NCI-H748 (cell line): ENCODE measurements at regions not wholly inside any gene's neighbourhood (a gene's known extent, or its start where the extent isn't known, plus 50 kb on each side); places are given as distances from the start of the nearest gene placed in this dataset.

Experiments
- DNase-seq: peaks from one replicate; lab custom pipeline; 2025; ENCODE audit not compliant: unreplicated experiment; lab: John Stamatoyannopoulos, UW

DNA sequence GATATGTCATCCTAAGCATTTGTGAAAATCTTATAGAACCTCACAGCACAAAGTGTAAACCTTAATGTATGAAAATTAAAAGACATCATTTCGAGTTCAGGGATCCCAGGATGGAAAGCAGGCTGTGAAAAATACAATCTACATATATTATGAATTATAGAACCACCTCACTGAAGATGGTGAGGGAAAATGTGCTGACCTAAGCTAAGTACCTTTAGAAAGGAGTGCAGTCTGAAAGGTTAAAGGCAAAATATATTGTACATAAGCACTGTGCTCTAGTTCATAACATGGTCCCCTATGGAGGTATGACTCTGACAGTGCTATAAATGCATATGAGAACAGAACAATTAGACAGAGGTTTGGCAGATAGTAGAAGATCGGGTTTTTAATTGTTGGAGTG lies 368.6 kb downstream of the TMA16 start:
- DNase-seq = no peak

DNA sequence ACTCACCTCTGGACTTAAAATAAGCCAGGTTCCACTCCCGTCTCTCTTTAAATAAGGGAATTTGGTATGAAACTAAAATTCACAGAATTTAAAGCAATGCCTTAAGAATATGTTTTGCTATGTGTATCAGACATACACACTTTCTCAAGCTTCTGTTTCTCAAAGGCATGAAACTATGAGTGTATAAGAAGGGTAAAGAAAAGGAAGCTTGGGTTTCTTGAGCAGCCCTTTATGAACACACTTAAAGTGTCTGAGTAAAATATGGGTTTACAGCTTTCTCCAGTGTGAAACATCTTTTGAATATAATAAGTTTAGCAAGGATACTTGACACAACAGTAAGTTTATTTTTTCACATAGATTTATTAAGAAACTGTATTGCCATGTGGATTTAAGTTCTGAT lies 370.5 kb downstream of the TMA16 start:
- no peak for DNase-seq

DNA sequence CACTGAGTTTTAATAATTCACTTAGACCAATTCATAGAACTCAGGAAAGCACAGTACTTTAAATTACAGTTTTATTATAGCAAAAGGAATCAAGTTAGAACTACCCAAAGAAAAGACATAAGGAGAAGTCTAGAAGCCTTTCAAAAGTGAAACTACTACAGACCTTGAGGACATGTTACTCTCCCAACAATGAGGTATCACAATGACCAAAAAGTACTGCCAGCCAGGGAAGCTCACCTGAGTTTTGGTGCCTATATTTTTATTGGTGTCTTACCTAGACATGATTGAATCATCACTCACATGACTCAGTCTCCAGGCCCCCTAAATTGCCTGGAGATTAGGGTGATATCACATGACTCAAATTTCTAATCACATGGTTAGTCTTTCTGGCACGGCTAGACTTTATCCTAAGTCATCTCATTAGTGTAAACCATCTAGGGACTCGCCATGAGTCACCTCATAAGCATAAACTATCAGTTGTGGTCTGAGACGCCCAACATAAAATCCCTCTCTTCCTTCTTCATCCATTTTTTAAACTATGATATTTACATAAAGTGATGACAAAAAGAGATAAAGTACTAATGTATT lies 372.3 kb downstream of the TMA16 start:
- DNase-seq = no peak

DNA sequence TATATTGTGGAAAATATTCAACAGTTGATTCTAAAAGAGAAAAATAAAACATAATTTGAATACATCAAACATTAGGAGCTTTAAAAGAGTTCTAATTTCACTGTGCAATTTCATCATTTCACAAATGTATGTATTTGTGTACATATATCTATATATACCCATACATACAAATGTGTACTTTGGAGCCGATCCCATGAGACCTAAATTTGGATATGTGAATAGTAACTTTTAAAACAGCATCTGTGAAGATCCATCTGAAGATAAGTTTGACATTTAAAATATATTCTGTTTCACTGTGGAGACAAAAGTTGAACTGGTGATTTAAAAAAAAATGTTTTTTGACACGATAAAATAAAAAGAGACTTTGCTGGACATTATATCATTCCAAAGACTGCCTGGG lies 374.0 kb downstream of the TMA16 start:
- DNase-seq = no peak

DNA sequence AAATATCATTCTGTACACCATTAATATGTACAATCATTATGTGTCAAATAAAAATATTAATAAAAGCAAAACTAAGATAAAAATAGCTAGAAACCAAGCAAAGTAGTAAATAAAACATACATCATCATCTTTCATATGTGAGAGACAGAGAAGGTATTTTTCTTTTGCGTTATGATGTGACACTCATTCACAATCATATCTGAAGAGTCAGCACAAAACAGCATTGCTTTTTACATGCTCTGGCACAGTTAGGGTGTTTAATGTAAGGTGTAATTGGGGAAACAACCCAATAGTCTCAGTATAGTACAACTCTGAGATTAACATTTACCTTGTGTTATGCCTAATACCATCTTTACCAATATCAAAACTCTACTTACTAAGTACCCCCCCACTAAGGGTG lies 376.6 kb downstream of the TMA16 start:
- no peak for DNase-seq

DNA sequence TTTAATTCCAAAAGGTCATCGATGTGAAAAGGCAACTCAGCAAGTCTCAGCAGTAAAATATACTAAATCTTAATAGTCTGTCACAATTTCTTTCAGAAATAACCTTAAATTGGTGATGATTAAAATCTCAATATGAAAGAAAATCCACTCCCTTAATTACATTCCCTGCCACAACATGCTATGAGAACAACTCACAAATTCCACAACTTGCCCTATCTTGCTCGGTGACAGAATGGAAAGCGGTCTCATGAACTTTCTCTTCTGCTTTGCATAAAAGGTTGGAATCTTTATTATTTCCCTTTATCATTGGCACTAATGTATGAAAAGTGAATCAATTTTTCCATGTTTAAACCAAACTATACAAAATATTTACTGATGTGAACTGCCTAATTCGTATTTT lies 380.8 kb downstream of the TMA16 start:
- DNase-seq = no peak

DNA sequence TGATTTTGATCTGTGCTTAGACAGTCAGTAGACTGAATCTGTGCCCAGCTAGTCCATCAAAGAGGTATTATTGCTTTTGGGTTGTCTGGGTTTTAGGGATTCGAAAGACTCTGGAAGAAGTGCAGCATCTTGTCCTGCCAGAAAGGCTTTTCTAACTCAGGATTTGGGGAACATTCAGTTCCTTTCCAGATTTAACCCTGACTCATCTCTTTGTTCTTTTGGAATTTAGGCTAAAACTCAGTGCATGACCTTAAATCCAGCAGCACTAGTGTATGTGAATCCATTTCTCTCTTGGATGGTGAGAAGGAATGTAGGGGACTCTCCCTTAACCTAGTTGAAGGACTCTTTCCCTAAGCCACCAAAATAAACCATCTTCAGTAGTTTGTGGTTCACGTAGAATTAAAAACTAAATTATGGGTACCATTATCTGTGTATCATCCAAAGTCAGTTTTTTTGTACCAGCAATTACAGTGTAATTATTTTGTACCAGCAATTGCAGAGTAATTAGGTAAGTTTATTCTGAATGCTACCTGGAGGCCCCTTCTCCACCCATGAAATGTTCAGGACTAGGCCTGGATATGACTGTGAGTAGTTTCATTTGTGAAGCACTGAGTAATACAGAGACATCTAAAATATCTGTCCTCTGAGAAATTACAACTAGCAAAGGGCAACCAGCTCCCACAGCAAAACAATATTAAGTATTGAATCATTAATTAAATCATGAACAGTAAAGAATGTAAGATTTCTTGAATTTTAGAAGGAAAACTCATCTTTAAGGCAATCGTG lies 384.0 kb downstream of the TMA16 start:
- DNase-seq = no peak

DNA sequence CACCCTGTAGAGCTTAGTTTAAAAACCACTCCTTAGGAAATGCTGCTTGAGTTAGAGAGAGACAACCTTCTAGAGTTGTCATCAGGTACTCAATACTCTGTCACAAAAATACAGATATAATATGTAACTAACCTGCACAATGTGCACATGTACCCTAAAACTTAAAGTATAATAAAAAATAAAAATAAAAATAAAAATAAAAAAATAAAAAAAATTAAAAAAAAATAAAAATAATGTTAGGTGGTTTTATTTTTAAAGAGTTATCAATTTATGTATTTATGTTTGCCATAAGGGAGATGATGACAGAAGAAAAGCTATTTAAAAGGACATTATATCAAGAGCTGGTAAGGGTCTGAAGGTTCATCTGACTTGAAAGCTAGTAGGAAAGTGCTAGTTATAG lies 397.9 kb downstream of the TMA16 start:
- no peak for DNase-seq

DNA sequence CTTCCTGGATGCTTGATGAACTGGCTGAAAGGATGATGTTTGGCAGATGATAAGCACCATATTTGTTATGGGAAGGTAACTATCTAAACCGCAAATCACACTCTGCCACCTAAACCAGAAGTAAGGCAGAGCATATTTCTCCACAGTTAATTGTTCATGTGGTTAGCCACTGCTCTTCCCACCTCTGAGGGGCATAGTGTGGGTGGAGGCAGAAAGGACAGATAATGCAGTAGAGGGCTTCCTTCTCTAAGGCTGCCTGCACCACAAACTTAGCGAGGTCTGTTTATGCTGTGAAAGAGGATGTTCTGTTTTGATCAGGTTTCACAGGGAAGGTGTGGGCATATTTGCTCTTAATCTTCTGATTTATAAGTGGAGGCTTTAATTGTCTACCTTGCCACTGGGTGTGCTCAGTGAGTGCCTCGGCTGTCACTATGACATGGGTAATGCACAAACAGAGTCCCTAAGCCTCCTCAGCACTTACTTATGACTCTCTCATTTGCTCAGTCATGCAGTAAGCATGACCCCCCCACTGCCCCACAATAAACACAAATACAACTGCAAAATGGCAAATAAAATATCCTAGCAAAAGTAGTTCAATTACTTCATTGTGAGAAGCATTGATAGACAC lies 401.0 kb downstream of the TMA16 start:
- DNase-seq = peak; percentile 56

DNA sequence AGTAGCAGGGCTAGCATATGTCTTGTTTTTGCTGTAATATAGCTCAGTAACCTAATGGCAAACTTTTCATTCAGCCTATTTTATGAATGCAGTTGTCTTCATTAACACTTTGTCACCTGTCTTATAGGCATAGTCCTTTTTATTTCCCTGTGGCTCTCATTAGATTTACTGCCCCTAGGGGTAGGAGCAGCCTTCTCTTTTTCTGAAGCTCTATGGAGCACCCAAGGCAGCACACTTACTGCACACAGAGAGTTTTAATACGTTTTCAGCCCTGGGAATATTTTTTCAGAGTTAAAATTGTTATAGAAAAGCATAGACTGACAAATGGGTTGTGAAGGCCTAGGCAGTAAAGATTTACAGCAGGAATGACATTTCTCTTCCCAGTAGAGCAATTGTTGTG lies 406.8 kb downstream of the TMA16 start:
- DNase-seq = no peak

DNA sequence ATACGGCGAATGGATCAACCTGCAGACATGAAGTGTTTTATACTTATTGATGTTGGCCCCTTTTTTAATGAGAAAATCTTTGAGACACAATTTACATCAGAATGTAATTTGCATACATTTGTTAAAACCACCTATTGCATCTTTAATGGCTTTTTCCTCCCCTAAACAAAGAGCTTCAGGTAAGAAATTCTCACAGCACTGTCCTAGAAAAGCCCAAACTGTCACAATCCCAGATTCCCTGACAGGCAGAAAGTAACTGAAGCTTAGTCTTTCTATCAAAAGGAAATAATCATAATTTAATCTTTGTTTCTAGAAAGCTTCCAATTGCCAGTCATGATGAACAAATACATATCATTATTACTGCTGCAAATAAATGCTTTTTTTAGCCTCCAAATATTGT lies 407.9 kb downstream of the TMA16 start:
- no peak for DNase-seq

DNA sequence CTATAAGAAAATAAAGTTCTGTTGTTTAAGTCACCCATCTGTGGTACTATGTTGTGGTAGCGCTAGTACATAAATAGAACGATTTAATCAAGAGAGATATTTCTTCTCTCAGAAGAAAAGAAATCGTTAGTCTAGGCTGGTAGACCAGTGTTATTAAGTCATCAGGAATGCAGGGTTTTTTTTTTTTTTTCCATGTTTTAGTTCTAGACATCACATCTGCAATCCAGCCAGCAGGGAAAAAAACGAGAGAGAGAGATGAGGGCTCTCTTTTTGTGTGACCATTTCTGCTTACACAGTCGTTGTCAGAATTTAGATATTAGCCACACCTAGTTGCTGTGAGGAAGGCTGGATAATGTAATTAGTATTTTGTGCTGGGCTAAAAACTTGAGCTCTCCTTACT lies 417.4 kb downstream of the TMA16 start:
- no peak for DNase-seq

DNA sequence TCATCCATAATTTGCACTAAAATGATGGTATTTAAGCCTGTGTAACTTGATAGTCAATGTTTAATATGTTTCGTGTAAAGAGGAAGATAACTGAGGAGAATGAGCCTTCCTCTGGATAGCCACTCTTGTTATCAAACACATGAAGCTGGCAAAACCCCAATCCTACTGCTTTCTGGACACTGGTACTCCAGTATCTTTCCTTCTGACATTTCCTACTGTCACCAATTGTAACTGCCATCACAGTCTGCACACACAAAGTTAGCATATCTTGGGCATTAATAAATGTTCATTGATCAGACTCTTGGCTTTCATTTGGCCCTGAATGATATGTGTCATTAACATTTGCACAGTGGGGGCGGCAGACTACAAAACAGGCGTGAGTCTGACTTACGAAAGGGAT lies 419.1 kb downstream of the TMA16 start:
- no peak for DNase-seq

DNA sequence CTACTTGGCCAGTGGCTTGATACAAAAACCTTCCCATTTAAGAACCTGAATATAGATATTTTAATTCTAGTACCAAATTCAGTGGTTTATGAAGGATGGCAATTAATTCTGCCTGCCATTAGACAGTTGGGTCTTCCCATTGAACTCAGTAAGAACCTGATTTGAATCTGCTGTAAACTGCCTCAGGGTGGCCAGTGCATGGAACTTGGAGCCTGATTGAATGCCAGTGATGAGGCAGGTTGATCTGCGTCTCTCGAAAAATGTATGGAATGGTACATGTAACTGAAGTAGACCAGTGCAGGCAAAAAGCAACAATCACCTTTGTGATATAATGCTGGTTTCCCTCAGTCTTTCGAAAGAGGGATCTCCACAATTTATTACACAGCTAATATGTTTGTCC lies 421.4 kb downstream of the TMA16 start:
- no peak for DNase-seq

DNA sequence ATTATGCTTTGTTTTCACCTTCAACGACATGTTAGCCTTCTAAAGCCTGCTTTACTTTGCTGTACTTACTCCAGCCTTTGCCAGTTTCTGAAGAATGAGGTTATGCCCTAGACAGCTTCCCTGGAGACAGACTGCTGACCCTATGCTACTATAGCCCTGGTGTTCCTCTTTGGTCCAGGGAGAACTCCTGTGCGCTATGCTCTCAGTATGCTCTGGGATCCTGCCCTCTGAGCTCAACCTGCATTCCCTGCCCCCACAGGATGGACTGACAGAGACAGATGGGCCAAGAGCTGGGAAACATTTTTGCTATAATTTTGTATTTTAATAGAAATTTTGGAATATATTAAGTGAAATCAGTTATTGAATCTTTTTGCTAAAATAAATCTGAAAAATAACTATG lies 425.9 kb downstream of the TMA16 start:
- DNase-seq = no peak

DNA sequence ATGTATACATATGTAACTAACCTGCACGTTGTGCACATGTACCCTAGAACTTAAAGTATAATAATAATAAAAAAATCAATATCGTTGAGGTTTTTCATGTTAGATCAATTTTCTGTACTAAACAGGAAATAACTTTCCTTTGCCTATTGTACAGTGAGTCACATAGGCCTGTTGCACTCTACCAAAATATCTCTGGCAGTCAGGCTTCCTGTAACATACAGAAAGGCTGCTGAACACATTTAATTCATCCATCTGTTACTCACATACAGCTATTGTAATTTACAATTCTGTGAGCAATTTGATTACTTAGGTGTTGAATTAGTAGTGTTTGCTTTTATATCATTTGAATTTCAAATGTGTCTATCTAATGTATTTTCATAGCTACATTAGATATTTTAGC lies 427.8 kb downstream of the TMA16 start:
- DNase-seq = no peak

DNA sequence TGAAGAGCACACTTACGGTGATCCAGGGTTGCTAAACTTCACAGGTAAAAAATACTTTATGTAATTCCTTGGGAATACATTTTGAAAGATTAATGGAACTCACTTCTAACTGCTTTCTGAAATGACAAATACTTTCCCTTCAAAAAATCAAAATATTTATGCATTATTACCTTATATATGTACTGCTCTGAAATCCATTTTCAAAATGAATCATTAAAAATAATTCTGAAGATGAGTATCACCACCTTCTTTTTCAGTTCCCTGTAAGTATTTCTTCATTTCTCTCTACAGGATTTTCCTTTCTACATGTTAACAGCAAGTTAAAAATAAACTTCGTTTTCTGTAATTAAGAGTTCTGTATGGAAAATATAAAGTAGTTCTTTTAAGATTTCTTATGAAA lies 428.6 kb downstream of the TMA16 start:
- no peak for DNase-seq

DNA sequence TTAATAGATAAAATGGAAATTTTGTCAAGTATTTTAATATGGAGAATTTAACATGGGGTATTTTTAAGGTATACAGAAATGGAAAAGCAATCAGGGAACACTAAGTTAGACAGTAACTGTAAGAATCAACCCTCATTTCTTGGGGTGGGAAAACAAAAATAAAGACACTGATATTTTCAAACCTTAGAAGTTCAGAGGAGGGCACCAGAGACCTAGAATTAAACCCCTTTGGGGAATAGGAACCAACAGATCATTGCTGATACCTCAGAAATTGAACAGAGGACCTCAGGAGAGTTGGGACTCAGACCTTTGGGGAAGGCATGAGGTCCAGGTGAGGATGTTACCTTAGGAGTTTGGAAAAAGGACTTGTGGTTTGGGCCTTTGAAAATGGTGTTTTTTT lies 435.6 kb downstream of the TMA16 start:
- DNase-seq = no peak

DNA sequence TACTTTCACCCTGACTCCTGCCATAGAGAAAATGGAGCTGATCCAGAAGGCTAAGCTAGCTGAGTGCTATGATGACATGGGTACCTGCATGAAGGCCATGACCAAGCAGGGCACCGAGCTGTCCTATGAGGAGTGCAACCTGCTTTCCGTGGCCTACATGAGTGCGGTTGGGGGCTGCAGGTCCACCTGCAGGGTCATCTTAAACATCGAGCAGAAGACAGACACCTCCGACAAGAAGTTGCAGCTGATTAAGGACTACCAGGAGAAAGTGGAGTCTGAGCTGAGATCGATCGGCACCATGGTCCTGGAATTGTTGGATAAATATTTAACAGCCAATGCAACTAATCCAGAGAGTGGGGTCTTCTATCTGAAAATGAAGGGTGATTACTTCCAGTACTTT lies 438.0 kb downstream of the TMA16 start:
- no peak for DNase-seq

DNA sequence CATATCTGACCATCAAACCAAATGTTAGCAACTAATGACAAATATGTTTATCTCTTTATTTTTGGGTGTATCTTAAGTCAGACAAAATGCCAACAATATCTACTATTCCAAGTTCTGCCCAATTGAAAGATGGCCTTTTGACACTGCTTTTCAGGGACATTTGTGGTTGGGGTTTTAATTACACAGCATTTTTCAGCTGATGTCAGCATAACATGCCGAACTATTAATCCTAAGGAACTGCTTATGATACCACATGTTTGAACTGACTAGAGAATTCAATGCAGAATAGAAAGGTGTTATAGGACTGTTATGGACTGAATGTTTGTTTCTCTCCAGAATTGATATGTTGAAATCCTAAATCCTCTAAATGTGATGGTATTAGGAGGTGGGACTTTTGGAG lies 445.1 kb downstream of the TMA16 start:
- no peak for DNase-seq

DNA sequence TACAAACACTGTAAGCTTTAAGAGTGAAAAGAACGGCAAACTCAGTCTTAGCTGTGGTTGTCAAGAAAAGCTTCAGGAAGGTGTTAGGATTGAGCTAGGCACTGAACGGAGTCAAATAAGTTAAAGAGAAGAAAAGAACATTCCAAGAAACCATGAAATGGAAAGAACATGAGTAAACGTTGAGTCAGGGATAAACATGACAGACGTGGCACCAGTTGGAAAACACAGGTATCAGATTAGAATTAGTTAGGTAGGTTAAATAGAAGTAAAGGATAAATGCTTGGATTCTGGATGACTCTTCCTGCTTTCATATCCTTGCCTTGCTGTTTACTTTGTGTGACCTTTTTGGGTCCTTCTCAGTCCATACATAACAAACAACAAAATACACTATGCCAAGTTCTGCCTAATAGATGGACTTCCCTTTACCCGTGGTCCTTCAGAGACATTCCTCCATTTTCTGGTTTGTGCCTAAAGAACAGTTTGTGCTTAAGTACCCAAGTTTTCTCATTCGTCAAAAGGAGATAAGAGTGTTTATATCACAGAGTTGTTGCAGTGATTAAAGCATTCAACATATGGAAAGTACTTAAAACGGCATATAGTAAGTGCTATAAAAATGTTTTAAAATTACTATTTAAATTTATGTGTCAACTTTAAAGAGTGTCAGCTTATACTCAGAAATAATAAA lies 446.9 kb downstream of the TMA16 start:
- no peak for DNase-seq

DNA sequence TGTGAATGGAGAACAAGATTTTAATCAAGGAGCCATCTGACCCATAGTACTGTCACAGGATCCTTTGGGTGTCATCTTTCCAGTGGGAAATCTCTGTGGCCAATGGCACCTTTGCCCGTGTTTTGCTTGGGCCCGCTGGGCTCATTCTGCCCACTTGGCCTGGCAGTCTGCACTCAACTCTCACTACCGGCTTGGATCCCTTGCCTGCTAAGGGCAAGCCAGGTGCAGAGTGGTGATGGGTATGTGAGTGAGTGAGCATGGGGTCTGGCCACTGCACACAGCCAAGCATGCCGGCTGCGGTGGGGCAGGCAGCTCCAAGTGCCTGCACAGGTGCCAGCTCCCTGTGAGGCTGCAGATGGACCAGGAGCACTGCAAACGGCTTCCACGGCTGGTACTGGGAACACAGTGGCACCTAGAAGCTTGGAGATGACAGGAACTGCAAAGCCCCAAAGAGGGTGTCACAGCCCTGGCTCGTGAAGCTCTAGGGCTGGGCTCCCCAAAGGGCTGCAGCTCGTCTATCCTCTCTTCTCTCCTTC lies 454.5 kb downstream of the TMA16 start:
- DNase-seq = no peak
